KMS-11 (cell line): ENCODE measurements at regions not wholly inside any gene's neighbourhood (a gene's known extent, or its start where the extent isn't known, plus 50 kb on each side); places are given as distances from the start of the nearest gene placed in this dataset.

Experiments
- H2AFZ ChIP-seq: fragments of 200-600 bp; sonication (generic); 2 replicates; pipeline ENCODE4 v1.6.1; 2016; ENCODE audit warnings: antibody characterized with exemption, mixed run types, low read depth
- H3K27ac ChIP-seq: fragments of 200-600 bp; sonication (generic); 2 replicates; pipeline ENCODE4 v1.6.1; 2016; ENCODE audit warnings: mild to moderate bottlenecking, mixed run types
- H3K27me3 ChIP-seq: fragments of 200-600 bp; sonication (generic); 2 replicates; pipeline ENCODE4 v1.6.1; 2017; ENCODE audit warnings: mild to moderate bottlenecking, low read depth, mixed run types, moderate library complexity; ENCODE audit not compliant: insufficient read depth
- H3K36me3 ChIP-seq: fragments of 200-600 bp; sonication (generic); 2 replicates; pipeline ENCODE4 v1.6.1; 2017; ENCODE audit warnings: mild to moderate bottlenecking, mixed run types; ENCODE audit not compliant: insufficient read depth
- H3K4me1 ChIP-seq: fragments of 200-600 bp; sonication (generic); 2 replicates; pipeline ENCODE4 v1.6.1; 2016; ENCODE audit warnings: mild to moderate bottlenecking, low read depth, mixed run types; ENCODE audit not compliant: poor library complexity, severe bottlenecking
- H3K4me2 ChIP-seq: fragments of 200-600 bp; sonication (generic); 2 replicates; pipeline ENCODE4 v1.7.0; 2016; ENCODE audit warnings: mild to moderate bottlenecking, mixed run types
- H3K4me3 ChIP-seq: fragments of 200-600 bp; sonication (generic); IDR thresholded peaks from 2 replicates; pipeline ENCODE4 v1.6.1; 2017; ENCODE audit warnings: low read depth, low read length, mixed read lengths; ENCODE audit not compliant: insufficient read depth
- H3K79me2 ChIP-seq: fragments of 200-600 bp; sonication (generic); 2 replicates; pipeline ENCODE4 v1.6.1; 2016; ENCODE audit warnings: low read depth, mixed run types; ENCODE audit not compliant: insufficient read depth
- H3K9ac ChIP-seq: fragments of 200-600 bp; sonication (generic); 2 replicates; pipeline ENCODE4 v1.6.1; 2016; ENCODE audit warnings: mild to moderate bottlenecking, mixed run types
- H4K20me1 ChIP-seq: fragments of 200-600 bp; sonication (generic); 2 replicates; pipeline ENCODE4 v1.6.1; 2016; ENCODE audit warnings: mild to moderate bottlenecking, mixed run types; ENCODE audit not compliant: insufficient read depth
- CTCF ChIP-seq: fragments of 200-600 bp; sonication (generic); conservative IDR thresholded peaks from 2 replicates; pipeline ENCODE4 v1.6.1; 2017; ENCODE audit warnings: low read depth, mild to moderate bottlenecking, antibody characterized with exemption, low read length, moderate library complexity, mixed read lengths

GRCh38 chr1:221604948-221605347 is 136.9 kb downstream of the DUSP10 start:
- H3K4me2 ChIP-seq: no peak overlapping the region
- no peaks in the 10 kb centered on the region for H3K36me3 ChIP-seq
- no peak for TF ChIP-seq CTCF
- H4K20me1 ChIP-seq: no peaks in the 10 kb centered on the region
- H3K79me2 ChIP-seq: no peaks in the 10 kb centered on the region
- H3K4me3 ChIP-seq: no peak overlapping the region
- peaks cover 6% of the 10 kb centered on the region for H3K4me1 ChIP-seq
- no peak overlapping the region for H2AFZ ChIP-seq
- no peaks in the 10 kb centered on the region for H3K27me3 ChIP-seq
- no peak overlapping the region for H3K27ac ChIP-seq
- H3K9ac ChIP-seq: no peak overlapping the region

- H4K20me1 ChIP-seq: no peaks in the 10 kb centered on the region
- no peak for TF ChIP-seq CTCF
- no peaks in the 10 kb centered on the region for H3K79me2 ChIP-seq
- no peak overlapping the region for H3K4me3 ChIP-seq
- no peak overlapping the region for H3K27ac ChIP-seq
- H3K4me1 ChIP-seq: peaks cover 6% of the 10 kb centered on the region
- H2AFZ ChIP-seq: no peak overlapping the region
- no peaks in the 10 kb centered on the region for H3K36me3 ChIP-seq
- no peak overlapping the region for H3K4me2 ChIP-seq
- no peak overlapping the region for H3K9ac ChIP-seq
- H3K27me3 ChIP-seq: no peaks in the 10 kb centered on the region
Measured at GRCh38 chr1:221605569-221605968, 136.3 kb downstream of the DUSP10 start.

- Histone ChIP-seq H4K20me1 (no peaks in the 10 kb centered on the region), H3K79me2 (no peaks in the 10 kb centered on the region), H3K36me3 (no peaks in the 10 kb centered on the region), H3K9ac (no peak overlapping the region), H3K27me3 (no peaks in the 10 kb centered on the region), H3K4me2 (no peak overlapping the region), H3K4me3 (no peak overlapping the region), H3K4me1 (peaks cover 2% of the 10 kb centered on the region), H2AFZ (no peak overlapping the region), H3K27ac (no peak overlapping the region)
- TF ChIP-seq CTCF: no peak
Measured at GRCh38 chr1:221606256-221606655, 135.6 kb downstream of the DUSP10 start.

- Histone ChIP-seq H3K4me2 (no peak overlapping the region), H4K20me1 (no peaks in the 10 kb centered on the region), H3K27ac (no peak overlapping the region), H3K27me3 (no peaks in the 10 kb centered on the region), H3K79me2 (no peaks in the 10 kb centered on the region), H3K4me1 (no peaks in the 10 kb centered on the region), H2AFZ (no peak overlapping the region), H3K4me3 (no peak overlapping the region), H3K9ac (no peak overlapping the region), H3K36me3 (no peaks in the 10 kb centered on the region)
- no peak for TF ChIP-seq CTCF
Measured at GRCh38 chr1:221608835-221609320, 133.0 kb downstream of the DUSP10 start.
